Lung microvascular endothelial cell (primary cell): ENCODE measurements at regions not wholly inside any gene's neighbourhood (a gene's known extent, or its start where the extent isn't known, plus 50 kb on each side); places are given as distances from the start of the nearest gene placed in this dataset.
"Not testable (repeated sequence)": the region's sequence is repeated elsewhere in the genome, so short reads cannot be mapped to it uniquely, and the experiment has no call there.

ENCODE experiments used
- DNase-seq, 2 donors: peaks; one replicate each; pipeline versions ENCODE4 v3.0.0 to v3.0.0-alpha.2; 2010; ENCODE audit warnings: low read depth in 2 of 2

DNA sequence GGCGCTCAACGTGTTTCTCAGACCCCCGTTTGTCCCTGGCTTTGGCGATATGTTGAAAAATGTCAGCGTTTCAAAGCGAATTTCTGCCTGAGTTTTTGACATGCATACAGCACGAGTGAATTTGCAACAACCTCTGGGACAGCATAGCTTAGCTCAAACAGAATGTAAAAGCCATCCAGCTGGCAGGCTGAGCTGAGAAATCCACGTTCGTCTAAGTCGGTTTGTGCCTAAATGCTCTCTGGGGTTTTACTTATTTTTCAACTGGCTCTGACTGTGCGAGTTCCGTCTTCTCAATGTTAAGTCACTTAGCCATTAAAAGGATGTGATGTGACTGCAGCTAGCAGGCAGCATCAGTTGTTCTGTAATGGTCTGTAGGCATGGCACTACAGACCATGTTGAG, 243.5 kb upstream of the SLCO3A1 start:
- DNase-seq = no peak

DNA sequence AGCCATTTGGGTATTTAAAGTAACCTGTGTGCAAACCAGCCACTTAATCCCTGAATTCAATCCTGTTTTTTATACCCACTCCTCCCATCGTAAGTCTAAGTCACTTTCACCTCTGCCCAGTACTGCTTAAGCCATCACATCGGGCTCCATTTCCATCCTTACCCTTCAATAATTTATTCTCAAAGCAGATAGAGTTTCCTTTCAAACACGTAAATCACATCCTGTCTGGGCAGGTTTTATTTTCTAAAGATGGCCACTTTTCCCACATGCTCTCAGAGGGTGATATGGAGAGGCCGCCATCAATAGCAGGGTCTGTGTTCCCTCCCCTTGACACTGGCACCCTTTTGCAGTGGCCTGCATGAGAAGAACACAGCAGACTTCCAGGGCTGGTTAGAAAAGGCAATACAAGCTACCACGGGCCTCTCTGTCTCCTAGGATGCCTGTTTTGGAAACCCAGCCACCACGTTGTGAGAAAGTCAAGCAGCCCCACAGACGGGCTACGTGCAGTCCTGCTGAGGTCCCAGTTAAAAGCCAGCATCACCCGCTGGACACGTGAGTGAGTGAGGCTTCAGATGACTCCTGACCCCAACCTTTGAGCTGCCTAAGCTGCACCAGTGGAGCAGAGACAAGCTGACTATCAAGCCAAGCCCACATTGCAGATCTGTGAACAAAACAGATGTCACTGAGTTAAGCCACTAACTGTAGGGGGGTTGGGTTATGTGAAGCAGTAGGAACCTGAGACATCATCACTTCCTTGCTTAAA, 241.8 kb upstream of the SLCO3A1 start:
- no peak for DNase-seq

DNA sequence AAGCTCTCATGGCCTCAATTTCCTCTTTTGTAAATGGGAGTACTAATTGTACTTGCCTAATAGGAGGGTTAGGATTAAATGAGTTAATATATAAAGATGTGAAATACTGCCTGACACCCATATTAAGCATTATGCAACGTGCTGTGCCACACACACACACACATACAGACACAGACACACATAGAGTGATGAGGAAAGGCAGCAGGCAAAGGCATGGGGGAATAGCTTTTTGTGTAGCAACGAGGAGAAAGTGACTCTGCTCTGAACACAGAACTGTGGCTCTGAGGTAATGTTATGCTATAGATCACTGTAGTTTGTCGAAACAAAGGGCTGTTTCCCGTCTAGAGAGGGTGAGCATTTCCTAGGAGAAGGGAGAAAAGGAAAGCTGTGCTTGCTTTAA, 233.3 kb upstream of the SLCO3A1 start:
- DNase-seq = no peak

DNA sequence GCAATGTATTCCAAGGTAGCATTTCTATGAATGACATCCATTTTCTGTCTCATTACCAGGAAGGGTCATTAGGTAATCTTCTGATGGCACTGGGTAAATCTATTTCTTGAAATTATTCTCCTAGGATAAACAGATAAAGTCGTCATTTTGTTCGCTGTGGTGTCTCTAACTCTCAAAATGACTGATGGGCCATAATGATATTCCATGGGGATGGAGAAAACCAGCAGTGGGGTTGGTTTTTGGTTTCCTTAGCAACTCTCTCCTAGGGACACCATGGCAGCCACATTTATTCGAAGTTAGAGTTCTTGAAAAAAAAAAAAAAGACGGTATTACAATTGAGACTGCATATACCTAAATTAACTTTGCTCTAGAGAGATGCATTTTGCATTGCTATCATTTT, 231.3 kb upstream of the SLCO3A1 start:
- no peak for DNase-seq

DNA sequence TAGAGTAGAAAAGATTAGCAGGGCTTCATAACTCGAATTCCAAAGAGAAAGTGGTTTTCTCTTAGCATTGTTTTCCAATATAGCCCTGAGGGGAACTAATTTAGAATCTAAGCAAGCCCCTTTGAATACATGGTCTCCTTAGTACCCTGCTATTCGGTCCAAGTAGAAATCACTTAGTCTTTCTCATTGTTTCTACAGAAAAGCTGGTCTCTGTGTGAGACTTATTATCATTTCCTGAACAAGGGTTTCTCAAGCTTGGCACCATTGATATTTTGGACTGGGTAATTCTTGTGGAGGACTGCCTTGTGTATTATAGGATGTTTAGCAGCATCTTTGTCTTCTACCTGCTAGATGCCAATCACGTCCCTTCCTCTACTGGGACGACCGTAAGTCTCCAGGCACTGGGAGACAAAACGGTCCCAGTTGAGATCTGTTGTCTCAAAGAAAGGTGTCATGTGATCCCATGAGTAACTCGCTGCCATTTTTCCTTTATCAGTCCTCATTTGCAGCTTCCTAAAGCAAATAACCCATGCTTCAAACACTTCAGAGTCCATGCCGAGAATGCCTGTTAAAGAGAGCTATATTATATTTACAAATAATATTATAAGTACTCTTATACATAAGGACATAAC, 230.7 kb upstream of the SLCO3A1 start:
- no peak for DNase-seq

DNA sequence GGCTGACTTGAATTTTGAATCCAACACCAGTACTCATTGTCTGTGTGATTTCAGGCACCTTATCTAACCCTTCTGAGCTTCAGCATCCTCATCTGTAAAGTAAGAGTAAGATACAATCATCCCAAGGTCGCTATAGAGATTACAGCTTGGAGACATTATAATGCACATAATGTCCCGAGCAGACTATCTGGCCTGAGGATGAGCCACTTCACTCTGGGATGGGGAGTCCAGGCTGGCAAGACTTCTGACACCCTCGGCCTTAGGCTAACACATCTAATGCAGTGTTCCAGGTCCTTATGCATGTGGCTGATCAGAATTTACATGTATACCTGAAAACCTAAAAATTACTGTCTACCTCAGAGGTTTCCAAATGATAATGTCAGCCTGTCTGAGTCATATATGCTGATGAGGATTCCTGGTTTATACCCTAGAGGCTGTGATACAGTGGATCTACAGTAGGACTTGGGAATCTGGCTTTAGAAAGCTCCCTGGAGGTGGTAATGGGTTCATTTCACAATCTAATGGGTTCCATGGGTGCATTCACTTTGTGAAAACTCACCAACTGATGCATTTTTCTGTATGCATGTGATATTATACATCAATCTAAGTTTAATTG, 229.0 kb upstream of the SLCO3A1 start:
- no peak for DNase-seq

DNA sequence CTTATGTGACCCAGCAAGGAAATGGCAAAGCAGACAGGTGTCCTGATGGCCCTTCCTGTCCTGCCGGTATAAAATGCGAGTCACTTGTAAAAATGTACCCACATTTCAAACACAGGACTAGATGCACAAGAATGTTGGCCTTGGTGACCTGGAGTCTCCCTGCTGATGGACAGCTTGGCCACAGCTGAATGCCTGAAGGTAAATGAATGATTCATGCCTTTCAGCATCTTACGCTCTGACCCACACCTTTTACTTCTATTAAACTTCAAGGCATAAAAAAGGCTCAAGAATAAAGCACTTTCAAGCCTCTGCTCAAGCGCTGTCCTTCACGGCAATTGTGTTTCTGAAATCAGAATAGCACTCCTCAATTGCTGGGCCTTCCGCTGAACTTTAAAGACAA, 228.0 kb upstream of the SLCO3A1 start:
- DNase-seq = no peak

DNA sequence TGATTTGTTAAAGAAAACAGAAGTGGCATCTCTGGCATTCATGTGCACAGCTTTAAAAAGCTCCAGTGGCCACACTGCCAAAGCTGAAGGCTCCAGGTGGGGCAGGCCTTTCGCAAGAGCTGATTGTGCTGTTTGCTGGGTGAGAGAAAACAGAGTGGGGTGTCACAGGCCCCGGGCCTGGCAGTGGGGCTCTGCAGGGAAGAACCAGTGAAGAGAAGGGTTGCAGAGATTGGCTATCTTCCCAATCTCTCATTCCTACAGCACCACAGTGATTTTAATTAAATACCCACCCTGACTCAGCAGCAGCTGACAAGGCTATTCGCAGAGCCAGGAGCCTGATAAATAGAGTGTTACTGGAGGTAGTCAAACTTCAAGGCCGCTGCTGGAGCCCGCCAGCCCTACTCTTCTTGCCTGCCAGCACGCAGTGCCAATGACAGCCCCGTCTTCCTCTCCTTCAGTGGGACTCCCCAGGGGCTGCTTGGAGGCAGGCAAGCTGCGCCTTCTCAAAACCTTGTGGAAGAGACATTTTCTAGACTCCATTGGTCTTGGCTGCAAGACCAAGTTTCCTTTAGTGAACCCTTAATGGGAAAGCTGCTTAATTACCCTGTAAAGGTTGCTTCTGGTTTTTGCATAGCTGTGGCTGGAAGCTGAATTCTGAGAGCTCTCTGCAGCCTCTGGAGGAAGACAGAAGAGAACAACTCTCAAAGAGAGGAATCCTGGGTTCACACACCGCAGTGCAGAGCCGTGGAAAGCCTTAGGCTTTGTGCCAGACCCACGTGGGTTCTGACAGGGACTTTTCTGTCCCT, 225.8 kb upstream of the SLCO3A1 start:
- DNase-seq = no peak

DNA sequence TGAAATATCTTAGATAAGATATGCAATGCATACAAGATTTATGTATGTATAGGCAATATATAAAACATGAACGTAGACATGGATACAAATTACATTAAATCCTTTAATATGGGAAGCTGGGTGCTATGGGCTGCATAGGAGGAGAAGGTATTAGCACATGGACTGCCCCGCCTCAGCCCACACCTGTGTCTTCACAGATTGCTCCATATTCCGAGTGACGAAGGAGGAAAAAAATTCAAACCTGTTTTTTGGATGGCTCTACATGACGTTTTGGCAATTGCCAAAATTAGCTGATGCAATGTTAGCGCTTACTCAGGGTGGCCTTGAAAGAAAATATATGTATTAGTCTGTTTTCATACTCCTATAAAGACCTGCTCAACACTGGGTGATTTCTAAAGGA, 223.4 kb upstream of the SLCO3A1 start:
- no peak for DNase-seq

DNA sequence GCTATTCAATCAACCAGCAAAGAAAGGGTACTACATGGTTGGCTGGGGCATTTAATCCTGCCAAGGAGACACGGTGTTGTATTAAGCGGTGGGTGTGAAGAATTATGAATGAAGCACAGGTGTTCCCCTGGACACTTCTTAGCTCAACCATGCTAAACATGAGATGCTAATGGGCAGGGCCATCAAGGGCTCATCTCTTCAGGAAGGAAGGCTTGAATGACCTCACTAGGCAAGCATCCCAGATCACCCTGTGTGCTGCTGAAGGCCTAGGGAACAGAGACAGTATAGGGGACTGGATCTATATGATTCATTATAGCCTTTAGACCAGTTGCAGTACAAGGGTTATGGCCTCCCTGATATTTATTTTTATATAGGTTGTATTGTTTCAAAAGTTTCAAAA, 221.3 kb upstream of the SLCO3A1 start:
- DNase-seq = no peak

DNA sequence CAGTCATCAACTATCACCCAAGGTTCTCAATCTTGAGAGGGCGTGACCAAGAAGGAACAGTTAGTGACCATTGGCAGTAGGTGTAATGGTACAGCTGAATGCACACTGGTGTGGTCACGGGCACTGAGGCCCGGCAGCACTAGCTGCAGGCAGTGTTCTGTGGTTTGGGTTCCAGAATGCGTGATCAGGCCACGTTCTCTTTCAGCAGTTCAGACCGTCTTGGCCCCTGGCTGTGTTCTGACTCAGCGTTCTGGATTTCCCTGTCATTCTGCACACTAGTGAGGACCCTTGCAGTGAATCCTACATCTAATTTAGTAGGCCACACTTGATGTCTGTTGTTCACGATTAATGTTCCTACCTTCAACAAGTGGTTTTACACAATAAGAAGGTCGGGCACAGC, 220.5 kb upstream of the SLCO3A1 start:
- no peak for DNase-seq

DNA sequence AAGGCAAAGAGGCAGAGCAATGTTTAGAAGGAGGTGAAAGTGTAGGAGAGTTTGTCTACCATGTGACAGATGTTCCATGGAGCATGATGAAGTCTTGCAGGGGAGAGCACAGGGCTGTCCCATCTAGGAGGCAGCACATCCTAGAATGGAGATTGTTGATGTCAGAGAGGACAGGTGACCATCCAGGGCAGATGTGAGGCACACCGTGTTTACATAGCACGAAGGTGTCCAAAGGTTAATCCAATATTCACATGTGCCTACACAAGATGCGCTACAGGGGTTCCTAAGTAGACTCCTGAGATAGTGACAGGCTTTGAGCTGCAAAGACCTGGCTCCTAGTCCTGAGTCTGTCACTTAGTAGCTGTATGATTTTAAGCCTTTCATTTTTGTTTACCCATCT, 219.3 kb upstream of the SLCO3A1 start:
- DNase-seq = no peak

DNA sequence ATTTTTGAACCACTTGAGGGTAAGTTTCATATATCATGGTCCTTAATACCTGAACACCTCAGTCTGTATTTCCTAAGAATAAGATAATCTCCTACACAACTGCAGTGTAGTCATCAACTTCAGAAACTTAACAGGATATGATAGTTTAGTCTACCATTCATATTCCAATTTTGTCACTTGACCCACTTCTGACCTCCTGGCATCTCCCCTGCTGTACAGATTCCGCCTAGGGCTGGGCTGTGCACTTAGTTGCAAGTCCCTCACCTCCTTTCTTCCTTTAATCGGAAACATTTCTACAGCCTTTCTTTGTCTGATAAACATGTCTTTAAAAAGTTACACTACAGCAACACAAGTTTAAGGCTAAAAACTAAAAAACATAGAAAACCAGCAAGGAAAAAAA, 218.4 kb upstream of the SLCO3A1 start:
- DNase-seq = no peak

DNA sequence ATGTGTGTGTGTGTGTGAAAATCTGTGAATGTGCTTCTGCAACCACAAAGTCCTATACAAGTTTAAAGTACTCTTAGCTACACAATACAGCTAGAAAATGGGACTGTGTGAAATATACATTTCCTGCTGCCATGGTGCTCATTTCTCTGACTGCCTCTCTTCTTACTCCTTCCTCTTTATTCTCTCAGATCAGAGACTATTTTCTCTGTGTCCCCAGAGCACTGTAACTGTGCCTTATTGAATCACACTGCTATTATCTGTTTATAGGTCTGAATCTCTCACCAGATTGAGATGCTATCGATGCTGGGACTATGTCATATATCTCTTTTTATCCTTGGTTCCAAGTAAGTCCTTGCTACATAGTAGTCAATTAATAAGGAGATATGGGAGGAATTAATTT, 217.9 kb upstream of the SLCO3A1 start:
- DNase-seq = no peak

DNA sequence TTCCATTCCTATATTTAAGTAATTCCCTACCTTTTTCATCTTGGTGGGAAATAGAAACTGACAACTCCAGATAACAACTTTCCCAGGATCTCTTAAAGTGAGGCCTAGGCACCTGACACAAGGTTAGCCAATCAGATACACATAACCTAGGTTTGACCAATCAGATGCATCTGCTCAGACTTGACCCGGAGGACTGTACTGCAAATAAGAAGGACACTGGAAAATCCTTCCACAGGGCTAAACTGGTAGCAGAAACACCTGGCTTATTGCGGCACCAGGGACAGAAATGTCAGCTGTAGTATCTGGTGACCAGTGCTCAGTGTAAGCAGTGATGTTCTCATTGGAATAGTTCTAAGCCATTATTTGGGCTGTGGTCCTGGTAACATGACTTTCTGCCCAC, 204.5 kb upstream of the SLCO3A1 start:
- DNase-seq = no peak

DNA sequence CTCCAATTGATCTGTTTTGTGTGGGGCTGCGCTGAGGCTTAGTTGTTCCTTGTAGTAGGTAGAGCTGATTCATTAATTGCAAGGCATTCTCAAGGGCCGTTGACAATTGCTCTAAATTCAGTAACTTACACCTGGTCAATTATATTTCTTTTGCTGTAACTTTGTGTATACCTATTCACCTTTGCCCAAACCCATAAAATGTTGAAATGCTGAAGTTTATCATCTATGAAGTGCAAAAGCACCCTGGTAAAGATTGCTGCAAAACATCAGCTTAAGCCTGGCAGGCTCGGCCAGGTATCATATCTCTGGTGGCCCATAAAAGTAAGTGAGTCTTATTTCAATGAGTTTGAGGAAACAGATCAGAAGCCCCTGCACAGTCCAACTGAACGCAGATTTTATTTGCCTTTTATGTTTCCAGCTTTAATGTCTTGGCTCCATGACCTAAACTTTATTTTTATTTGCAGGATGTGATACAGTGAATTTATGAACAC, 203.6 kb upstream of the SLCO3A1 start:
- DNase-seq = no peak

DNA sequence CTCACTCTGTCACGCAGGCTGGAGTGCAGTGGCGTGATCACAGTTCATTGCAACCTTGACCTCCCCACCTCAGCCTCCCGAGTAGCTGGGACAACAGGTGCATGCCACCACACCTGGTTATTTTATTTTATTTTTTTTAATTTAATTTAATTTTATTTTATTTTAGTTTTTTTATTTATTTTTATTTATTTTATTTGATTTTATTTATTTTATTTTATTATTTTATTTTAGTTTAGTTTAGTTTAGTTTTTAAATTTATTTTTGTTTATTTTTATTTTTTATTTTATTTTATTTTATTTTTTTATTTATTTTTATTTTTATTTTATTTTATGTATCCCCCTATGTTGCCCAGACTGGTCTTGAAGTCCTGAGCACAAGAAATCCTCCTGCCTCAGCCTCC, 202.3 kb upstream of the SLCO3A1 start:
- DNase-seq = no peak

DNA sequence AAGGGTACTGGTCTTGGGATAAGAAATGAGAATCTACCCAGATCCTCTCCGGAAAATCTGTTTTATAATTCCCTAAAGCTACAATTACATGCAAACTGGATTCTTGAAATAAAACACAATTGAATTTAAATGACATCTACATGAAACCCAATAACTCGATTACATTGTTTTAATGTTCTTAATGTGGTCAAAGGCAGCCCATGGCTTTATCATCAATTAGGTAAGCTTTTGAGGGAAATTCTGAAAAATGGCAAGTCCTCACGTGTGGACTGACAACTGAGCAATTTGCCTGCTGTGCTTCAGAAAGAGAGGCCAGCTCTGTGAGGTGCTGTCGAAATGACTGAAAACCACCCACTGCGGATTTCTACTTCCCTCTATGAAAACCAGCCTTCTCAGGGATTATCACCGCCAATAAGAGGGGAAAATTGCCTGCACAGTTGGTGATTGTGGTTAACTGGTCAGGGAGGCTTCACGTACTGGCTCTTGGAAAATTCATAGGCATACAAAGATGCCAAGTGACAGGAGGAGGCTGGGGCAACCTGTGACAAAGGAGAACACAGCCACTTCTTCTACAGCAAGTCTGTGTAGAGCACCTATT, 200.8 kb upstream of the SLCO3A1 start:
- DNase-seq = no peak

DNA sequence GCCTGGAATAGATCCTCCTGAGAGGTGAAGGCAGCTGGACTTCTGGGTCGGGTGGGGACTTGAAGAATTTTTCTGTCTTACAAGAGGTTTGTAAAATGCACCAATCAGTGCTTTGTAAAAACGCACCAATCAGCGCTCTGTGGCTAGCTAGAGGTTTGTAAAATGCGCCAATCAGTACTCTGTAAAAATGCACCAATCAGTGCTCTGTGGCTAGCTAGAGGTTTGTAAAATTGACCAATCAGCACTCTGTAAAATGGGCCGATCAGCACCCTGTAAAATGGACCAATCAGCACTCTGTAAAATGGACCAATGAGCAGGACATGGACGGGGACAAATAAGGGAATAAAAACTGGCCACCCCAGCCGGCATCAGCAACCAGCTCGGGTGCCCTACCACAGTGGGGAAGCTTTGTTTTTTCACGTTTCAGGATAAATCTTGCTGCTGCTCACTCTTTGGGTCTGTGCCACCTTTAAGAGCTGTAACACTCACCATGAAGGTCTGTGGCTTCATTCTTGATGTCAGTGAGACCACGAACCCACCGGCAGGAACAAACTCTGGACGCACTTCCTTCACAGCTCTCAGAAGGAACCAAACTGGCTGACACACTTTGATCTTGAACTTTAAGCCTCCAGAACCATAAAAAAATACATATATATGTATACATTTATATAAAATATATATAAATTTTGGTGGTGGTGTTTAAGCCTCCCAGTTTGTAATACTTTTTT, 197.8 kb upstream of the SLCO3A1 start:
- not testable (repeated sequence) for DNase-seq

DNA sequence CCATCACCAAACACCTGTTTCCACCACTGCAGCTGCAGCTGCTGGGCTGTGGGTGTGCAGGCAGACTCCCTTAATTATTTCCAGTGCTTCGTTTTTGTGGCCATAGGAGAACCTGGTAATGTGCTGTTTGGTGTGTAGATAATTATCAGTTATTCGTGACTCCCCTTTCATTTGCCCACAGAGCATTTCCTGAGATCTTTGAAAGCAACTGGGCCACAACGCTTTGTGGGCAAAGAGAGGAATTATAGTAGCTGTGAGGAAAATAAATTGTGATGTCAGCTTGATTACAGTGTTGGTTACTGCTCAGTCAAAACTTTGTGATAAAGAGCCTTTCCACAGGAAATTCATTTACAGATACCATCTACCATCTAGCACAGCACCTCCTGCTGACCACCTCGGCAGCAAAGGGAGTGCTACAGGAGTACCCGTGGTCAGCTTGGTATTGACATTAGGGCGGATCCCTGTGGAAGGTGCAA, 193.3 kb upstream of the SLCO3A1 start:
- no peak for DNase-seq
